D721Med (cell line): ENCODE measurements at regions not wholly inside any gene's neighbourhood (a gene's known extent, or its start where the extent isn't known, plus 50 kb on each side); places are given as distances from the start of the nearest gene placed in this dataset.
A peak's percentile ranks its signal among the peaks of the same experiment; 100 is the strongest.

Source experiments
- DNase-seq: peaks from one replicate; pipeline ENCODE4 v3.0.0; 2011; ENCODE audit warnings: low spot score; ENCODE audit not compliant: insufficient read length
- FAIRE-seq: peaks from 2 replicates; lab custom pipeline; 2011; peaks lifted over from hg19 to GRCh38; lab: Jason Lieb, UNC
- TF ChIP-seq, protein P1 (sequence below): IDR thresholded peaks from 2 replicates; pipeline ENCODE4 v1.5.1; 2012; ENCODE audit warnings: mild to moderate bottlenecking, control low read depth; ENCODE audit not compliant: insufficient read depth; ENCODE audit errors: missing control alignments

GRCh38 chr10:9291081-9291480 is 1236.6 kb downstream of the GATA3 start:
- TF ChIP-seq, protein P1, sequence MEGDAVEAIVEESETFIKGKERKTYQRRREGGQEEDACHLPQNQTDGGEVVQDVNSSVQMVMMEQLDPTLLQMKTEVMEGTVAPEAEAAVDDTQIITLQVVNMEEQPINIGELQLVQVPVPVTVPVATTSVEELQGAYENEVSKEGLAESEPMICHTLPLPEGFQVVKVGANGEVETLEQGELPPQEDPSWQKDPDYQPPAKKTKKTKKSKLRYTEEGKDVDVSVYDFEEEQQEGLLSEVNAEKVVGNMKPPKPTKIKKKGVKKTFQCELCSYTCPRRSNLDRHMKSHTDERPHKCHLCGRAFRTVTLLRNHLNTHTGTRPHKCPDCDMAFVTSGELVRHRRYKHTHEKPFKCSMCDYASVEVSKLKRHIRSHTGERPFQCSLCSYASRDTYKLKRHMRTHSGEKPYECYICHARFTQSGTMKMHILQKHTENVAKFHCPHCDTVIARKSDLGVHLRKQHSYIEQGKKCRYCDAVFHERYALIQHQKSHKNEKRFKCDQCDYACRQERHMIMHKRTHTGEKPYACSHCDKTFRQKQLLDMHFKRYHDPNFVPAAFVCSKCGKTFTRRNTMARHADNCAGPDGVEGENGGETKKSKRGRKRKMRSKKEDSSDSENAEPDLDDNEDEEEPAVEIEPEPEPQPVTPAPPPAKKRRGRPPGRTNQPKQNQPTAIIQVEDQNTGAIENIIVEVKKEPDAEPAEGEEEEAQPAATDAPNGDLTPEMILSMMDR = no peak
- no peak for FAIRE-seq
- no peak for DNase-seq

DNA sequence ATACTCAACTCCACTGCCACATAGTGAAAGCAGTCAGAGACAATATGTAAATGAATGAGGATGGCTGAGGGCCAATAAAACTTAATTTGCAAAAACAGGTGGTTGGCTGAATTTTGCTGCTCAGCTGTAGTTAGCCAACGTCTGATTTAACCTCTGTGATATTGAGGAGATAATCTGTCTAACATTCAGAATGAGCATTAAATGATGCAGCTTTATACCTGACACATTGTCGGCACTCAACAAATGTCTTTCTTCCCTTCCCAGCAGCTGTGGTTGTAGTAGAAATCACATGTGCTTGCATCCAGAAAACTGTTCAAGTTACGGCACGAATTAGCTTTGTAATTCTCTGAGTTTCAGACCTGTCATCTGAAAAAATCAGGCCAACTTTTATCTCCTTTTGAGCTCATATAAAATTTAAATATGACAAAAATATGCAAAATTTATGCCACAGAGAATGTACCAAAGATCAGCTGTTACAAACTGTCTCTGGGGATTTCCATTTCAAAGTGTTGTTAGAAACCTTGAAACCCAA is 1239.7 kb downstream of the GATA3 start:
- FAIRE-seq = no peak
- no peak for DNase-seq
- TF ChIP-seq, protein P1 = no peak

DNA sequence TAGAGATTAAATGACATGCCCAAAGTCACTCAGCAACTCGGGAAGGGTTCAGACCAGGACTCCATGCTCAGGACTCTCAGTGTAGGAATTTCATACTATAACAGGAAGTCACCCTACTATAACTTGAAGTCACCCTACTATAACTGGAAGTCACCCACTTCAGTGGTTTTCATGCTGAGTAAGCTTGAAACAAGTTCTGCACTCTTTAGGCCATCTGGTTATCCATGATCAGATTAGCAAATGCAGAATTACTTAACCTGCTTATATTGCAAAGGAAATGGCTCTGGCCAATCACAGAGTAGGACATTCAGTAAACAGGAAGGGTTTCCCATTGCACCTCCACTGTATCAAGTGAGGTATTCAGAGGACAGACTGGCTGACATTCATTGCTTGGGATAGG is 1240.4 kb downstream of the GATA3 start:
- no peak for FAIRE-seq
- TF ChIP-seq, protein P1 = no peak
- DNase-seq = no peak

DNA sequence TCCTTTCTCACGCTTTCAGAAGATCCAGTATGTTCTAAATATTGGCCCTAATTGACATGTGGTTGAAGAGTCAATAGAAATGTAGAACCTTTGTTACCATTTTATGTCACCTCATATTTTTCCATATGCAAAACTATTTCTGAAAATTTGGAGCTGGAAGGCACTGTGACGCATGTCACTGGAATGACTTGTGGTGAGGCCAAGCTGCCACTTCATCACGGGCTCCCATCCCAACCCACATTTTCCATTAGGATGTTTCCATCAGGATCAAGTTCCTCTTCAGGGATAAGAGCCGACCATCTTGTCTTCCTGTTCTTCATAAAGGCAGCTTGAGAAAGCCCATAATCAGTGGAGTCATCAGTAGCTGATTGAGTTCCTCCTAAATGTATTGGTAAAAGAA is 1241.7 kb downstream of the GATA3 start:
- FAIRE-seq (no peak), DNase-seq (no peak)
- TF ChIP-seq, protein P1 = no peak

DNA sequence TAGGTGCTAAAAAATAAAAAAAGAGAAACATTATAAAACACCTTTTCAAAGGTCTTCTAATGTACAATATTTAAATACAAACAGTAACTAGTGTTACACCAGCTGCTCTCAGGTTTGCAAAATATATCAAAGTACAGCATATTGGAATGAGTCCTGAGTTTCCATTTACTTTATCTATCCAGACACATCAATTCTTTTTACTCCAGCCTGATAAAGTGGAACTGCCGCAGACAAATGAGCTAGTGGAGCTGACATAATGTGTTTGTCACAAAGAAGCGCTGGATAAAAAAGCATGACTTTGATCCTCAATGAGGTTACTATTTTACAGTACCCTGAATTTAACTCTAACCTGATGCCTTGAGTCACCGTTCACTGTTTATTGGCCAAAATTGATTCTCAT is 1243.1 kb downstream of the GATA3 start:
- FAIRE-seq (no peak), DNase-seq (no peak)
- TF ChIP-seq, protein P1 = no peak

GRCh38 chr10:9299966-9300365 is 1245.5 kb downstream of the GATA3 start:
- FAIRE-seq = no peak

DNA sequence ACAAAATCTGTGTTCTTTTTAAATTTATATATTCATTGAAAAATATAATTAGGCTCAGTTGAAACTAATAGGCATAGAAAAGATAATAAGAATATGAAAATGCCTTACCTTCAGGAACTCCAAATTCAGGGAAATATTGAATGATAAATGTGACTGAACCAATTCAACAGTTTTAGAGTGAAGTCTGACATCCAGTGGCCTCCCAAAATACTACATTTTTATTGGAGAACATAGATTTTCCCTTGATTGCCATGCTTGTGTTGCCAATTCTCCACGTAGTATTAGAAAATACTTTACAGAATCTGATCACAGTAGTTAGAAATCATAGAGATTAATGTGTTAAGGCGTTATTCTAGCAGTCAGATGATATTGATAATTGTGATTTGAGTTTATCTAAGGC is 1246.7 kb downstream of the GATA3 start:
- TF ChIP-seq, protein P1 = peak; percentile 23
- FAIRE-seq (no peak), DNase-seq (no peak)

More at GRCh38 chr10:9299966-9300365, 1245.5 kb downstream of the GATA3 start:
- TF ChIP-seq, protein P1 = no peak
- no peak for DNase-seq
